Fibroblast of lung (primary cell): ENCODE measurements at regions not wholly inside any gene's neighbourhood (a gene's known extent, or its start where the extent isn't known, plus 50 kb on each side); places are given as distances from the start of the nearest gene placed in this dataset.
A peak's percentile ranks its signal among the peaks of the same experiment; 100 is the strongest.
"Not testable (repeated sequence)": the region's sequence is repeated elsewhere in the genome, so short reads cannot be mapped to it uniquely, and the experiment has no call there.

ENCODE experiments used
- DNase-seq, 2 donors: peaks; one replicate each; pipeline versions ENCODE4 v3.0.0 to v3.0.0-alpha.2; 2010; ENCODE audit warnings: low read depth in 2 of 2
- H2AFZ ChIP-seq: 2 replicates; pipeline ENCODE4 v1.5.1; 2012; ENCODE audit warnings: low read length, control low read depth, inconsistent platforms
- H3K27ac ChIP-seq: 2 replicates; pipeline ENCODE4 v1.5.1; 2011; ENCODE audit warnings: low read length, control low read depth; ENCODE audit not compliant: insufficient read depth
- H3K27me3 ChIP-seq: 2 replicates; pipeline ENCODE4 v1.5.1; 2011; ENCODE audit warnings: mild to moderate bottlenecking, low read length; ENCODE audit not compliant: control insufficient read depth, insufficient read depth
- H3K36me3 ChIP-seq: 2 replicates; pipeline ENCODE4 v1.5.1; 2011; ENCODE audit warnings: low read length; ENCODE audit not compliant: control insufficient read depth, insufficient read depth
- H3K4me1 ChIP-seq: 2 replicates; pipeline ENCODE4 v1.5.1; 2011; ENCODE audit warnings: low read length; ENCODE audit not compliant: control insufficient read depth, insufficient read depth; ENCODE audit errors: extremely low read depth
- H3K4me2 ChIP-seq: 2 replicates; pipeline ENCODE4 v1.5.1; 2011; ENCODE audit warnings: low read length, control low read depth; ENCODE audit not compliant: insufficient read depth; ENCODE audit errors: extremely low read depth
- H3K4me3 ChIP-seq, 4 experiments: fragments of 200-600 bp in 1 of 4; sonication (generic) in 1 of 4; replicated peaks in 1 of 4; 2 replicates each; pipeline ENCODE4 v1.5.1; 2011 to 2016; ENCODE audit warnings: low read length in 4 of 4, low read depth in 3 of 4, mild to moderate bottlenecking in 3 of 4, control low read depth in 2 of 4, inconsistent platforms in 1 of 4, mixed read lengths in 1 of 4; ENCODE audit not compliant: insufficient read depth in 1 of 4; ENCODE audit errors: control extremely low read depth in 1 of 4
- H3K79me2 ChIP-seq: 2 replicates; pipeline ENCODE4 v1.5.1; 2012; ENCODE audit warnings: mild to moderate bottlenecking, low read length, inconsistent platforms; ENCODE audit not compliant: control insufficient read depth, insufficient read depth
- H3K9ac ChIP-seq: 2 replicates; pipeline ENCODE4 v1.5.1; 2011; ENCODE audit warnings: mild to moderate bottlenecking, low read length, control low read depth; ENCODE audit not compliant: insufficient read depth
- H3K9me3 ChIP-seq: 2 replicates; pipeline ENCODE4 v1.5.1; 2012; ENCODE audit warnings: low read depth, low read length; ENCODE audit not compliant: control insufficient read depth, insufficient read depth
- H4K20me1 ChIP-seq: 2 replicates; pipeline ENCODE4 v1.5.1; 2011; ENCODE audit warnings: low read length; ENCODE audit not compliant: control insufficient read depth, insufficient read depth; ENCODE audit errors: extremely low read depth
- EZH2 ChIP-seq: IDR thresholded peaks from 2 replicates; pipeline ENCODE4 v1.5.1; 2012; ENCODE audit warnings: low read length, control low read depth, mild to moderate bottlenecking; ENCODE audit errors: missing control alignments
- TF ChIP-seq, protein P1 (sequence below), 2 donors: IDR thresholded peaks in 1 of 2; conservative IDR thresholded peaks in 1 of 2; 1 replicate in 1 of 2; 2 replicates in 1 of 2; pipeline ENCODE4 v1.5.1; 2011 to 2012; ENCODE audit warnings: low read length in 2 of 2, control low read depth in 1 of 2, inconsistent platforms in 1 of 2, low read depth in 1 of 2, mild to moderate bottlenecking in 1 of 2

DNA sequence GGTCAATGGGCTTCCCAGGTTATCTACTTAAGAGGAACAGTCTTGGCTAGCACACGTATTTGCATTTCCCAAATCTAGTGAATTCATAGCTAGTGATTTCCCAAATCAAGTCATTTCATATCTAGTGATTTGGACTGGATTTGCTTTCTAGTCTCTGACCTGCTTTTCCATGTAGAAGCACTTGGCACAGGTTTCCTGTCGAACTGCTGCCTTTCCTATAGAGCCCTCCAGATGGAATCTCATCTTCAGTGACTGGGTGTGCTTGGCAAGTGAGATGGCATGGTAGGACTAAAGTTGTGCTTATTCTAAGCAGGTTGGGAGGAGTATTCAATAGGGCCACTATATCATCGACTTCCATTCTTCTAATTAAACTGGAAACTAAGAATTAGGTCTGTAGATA, 94.7 kb downstream of the CCNG2 start:
- Histone ChIP-seq H3K4me1 (no peaks in the 10 kb centered on the region), H3K9ac (no peak overlapping the region), H3K4me2 (no peak overlapping the region), H3K27ac (no peak overlapping the region), H3K36me3 (no peaks in the 10 kb centered on the region), H3K79me2 (no peaks in the 10 kb centered on the region), H3K9me3 (no peaks in the 10 kb centered on the region), H2AFZ (no peak overlapping the region), H3K27me3 (no peaks in the 10 kb centered on the region), H4K20me1 (no peaks in the 10 kb centered on the region), H3K4me3 (no peak overlapping the region)
- TF ChIP-seq, protein P1, sequence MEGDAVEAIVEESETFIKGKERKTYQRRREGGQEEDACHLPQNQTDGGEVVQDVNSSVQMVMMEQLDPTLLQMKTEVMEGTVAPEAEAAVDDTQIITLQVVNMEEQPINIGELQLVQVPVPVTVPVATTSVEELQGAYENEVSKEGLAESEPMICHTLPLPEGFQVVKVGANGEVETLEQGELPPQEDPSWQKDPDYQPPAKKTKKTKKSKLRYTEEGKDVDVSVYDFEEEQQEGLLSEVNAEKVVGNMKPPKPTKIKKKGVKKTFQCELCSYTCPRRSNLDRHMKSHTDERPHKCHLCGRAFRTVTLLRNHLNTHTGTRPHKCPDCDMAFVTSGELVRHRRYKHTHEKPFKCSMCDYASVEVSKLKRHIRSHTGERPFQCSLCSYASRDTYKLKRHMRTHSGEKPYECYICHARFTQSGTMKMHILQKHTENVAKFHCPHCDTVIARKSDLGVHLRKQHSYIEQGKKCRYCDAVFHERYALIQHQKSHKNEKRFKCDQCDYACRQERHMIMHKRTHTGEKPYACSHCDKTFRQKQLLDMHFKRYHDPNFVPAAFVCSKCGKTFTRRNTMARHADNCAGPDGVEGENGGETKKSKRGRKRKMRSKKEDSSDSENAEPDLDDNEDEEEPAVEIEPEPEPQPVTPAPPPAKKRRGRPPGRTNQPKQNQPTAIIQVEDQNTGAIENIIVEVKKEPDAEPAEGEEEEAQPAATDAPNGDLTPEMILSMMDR (conservative IDR thresholded peaks at IDR 0.05 in 1 of 2, IDR thresholded peaks at IDR 0.05 in 1 of 2; ENCODE audit: low read depth in 1 of 2, low read length in 2 of 2), result no peak
- no peak for TF ChIP-seq EZH2
- no peak for DNase-seq

DNA sequence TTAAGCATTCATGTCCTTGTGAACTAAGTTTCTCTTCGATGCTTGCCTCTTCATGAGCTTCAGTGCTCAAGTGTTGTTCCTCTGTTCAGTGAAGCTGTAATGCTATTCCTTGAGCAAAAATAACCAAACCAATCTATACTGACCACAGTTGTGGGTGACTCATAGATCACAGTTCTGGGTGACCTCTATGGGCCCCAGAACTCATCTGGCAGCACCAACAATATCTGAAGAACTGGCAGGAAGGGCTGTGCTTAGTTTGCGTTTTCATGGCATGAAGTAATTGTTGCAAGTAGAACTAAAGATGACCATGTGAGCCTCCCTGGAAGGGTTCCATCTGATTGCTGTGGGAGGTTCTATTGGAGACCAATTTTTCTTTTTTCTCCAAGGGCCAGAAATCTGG, 106.2 kb downstream of the CCNG2 start:
- H4K20me1 ChIP-seq, result no peaks in the 10 kb centered on the region
- TF ChIP-seq EZH2, result no peak
- TF ChIP-seq, protein P1 (conservative IDR thresholded peaks at IDR 0.05 in 1 of 2, IDR thresholded peaks at IDR 0.05 in 1 of 2; ENCODE audit: low read depth in 1 of 2, low read length in 2 of 2), result no peak

DNA sequence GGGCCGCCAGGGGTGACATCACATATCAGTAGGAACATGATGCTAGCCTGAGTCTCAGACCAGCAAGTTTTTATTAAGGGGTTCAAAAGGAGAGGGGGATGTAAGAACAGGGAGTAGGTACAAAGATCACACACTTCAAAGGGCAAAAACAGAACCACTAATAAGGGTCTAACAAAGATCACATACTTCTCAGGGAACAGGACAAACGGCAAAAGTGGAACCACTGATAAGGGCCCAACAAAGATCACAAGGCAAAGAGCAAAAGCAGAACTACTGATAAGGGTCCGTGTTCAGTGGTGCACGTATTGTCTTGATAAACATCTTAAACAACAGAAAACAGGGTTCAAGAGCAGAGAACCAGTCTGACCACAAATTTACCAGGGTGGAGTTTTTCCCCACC, 107.0 kb downstream of the CCNG2 start:
- not testable (repeated sequence) for H4K20me1 ChIP-seq, H3K9ac ChIP-seq, H3K27ac ChIP-seq, H3K4me1 ChIP-seq, H3K36me3 ChIP-seq, H3K79me2 ChIP-seq, H3K4me3 ChIP-seq, DNase-seq, H3K4me2 ChIP-seq, H2AFZ ChIP-seq, H3K27me3 ChIP-seq, H3K9me3 ChIP-seq

More for the DNA sequence above, 106.2 kb downstream of the CCNG2 start:
- H3K4me2 ChIP-seq, result no peak overlapping the region
- no peaks in the 10 kb centered on the region for H3K9me3 ChIP-seq
- no peak overlapping the region for H2AFZ ChIP-seq
- H3K27me3 ChIP-seq, result no peaks in the 10 kb centered on the region
- peak in 1 of 2 donors; percentile 57 for DNase-seq
- no peak overlapping the region for H3K4me3 ChIP-seq
- H3K9ac ChIP-seq, result no peak overlapping the region
- H3K79me2 ChIP-seq, result no peaks in the 10 kb centered on the region
- no peak overlapping the region for H3K27ac ChIP-seq
- H3K4me1 ChIP-seq, result no peaks in the 10 kb centered on the region
- no peaks in the 10 kb centered on the region for H3K36me3 ChIP-seq

DNA sequence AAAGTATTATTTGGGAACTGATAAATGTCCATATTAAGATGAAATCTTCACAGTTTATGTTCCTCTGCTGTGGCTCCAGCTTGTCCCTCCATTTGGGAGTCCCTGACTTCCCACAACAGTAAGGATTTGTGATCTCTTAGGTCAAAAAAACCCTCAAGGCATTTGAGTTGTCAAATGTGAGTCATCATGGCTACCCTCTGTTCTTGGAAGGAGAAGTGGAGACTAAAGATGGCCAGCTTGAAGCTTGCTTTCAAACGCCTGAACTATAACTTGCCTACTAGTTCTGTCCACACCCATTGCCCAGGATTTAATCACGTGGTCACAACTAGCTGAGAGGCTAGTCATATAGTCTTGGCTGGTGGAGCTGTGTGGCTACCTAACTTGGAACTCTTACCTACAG, 107.8 kb downstream of the CCNG2 start:
- no peak for DNase-seq
- no peak for TF ChIP-seq EZH2
- TF ChIP-seq, protein P1 (conservative IDR thresholded peaks at IDR 0.05 in 1 of 2, IDR thresholded peaks at IDR 0.05 in 1 of 2; ENCODE audit: low read depth in 1 of 2, low read length in 2 of 2), result no peak

More for the DNA sequence above, 107.8 kb downstream of the CCNG2 start:
- no peak overlapping the region for H2AFZ ChIP-seq
- no peaks in the 10 kb centered on the region for H4K20me1 ChIP-seq
- no peaks in the 10 kb centered on the region for H3K79me2 ChIP-seq
- no peak overlapping the region for H3K4me3 ChIP-seq
- no peaks in the 10 kb centered on the region for H3K9me3 ChIP-seq
- H3K9ac ChIP-seq, result no peak overlapping the region
- H3K27me3 ChIP-seq, result no peaks in the 10 kb centered on the region
- H3K4me1 ChIP-seq, result no peaks in the 10 kb centered on the region
- H3K36me3 ChIP-seq, result no peaks in the 10 kb centered on the region
- no peak overlapping the region for H3K27ac ChIP-seq
- no peak overlapping the region for H3K4me2 ChIP-seq
